ENCODE measurements at regions not wholly inside any gene's neighbourhood (a gene's known extent, or its start where the extent isn't known, plus 50 kb on each side); places are given as distances from the start of the nearest gene placed in this dataset.

- DNase-seq (ENCODE audit: low read depth), result no peak
Observed at GRCh38 chr20:63128367-63128766, 87.6 kb downstream of the YTHDF1 start.

GRCh38 chr20:63127700-63128364 lies 88.1 kb downstream of the YTHDF1 start:
- no peak for DNase-seq (ENCODE audit: low read depth)

- no peak for DNase-seq (ENCODE audit: low read depth)
Observed at GRCh38 chr20:63126876-63127699, 88.8 kb downstream of the YTHDF1 start.

- no peak for DNase-seq (ENCODE audit: low read depth)
Observed at GRCh38 chr20:63125838-63126601, 89.9 kb downstream of the YTHDF1 start.

GRCh38 chr20:63125581-63125837 lies 90.4 kb downstream of the YTHDF1 start:
- DNase-seq (ENCODE audit: low read depth), result no peak

GRCh38 chr20:63124782-63125580 lies 91.0 kb downstream of the YTHDF1 start:
- DNase-seq (ENCODE audit: low read depth), result no peak

- peak; percentile 68 for DNase-seq (ENCODE audit: low read depth)
Observed at GRCh38 chr20:63124092-63124781, 91.7 kb downstream of the YTHDF1 start.

GRCh38 chr20:63123331-63123741 lies 92.6 kb downstream of the YTHDF1 start:
- DNase-seq (ENCODE audit: low read depth), result no peak

- no peak for DNase-seq (ENCODE audit: low read depth)
Observed at GRCh38 chr20:63122626-63123025, 93.3 kb downstream of the YTHDF1 start.

GRCh38 chr20:63121749-63122405 lies 94.1 kb downstream of the YTHDF1 start:
- no peak for DNase-seq (ENCODE audit: low read depth)

GRCh38 chr20:63121246-63121645 lies 94.7 kb downstream of the YTHDF1 start:
- DNase-seq (ENCODE audit: low read depth), result no peak

- DNase-seq (ENCODE audit: low read depth), result no peak
Observed at GRCh38 chr20:63120808-63121090, 95.2 kb downstream of the YTHDF1 start.

GRCh38 chr20:63119963-63120807 lies 95.7 kb downstream of the YTHDF1 start:
- no peak for DNase-seq (ENCODE audit: low read depth)

- no peak for DNase-seq (ENCODE audit: low read depth)
Observed at GRCh38 chr20:63119121-63119962, 96.6 kb downstream of the YTHDF1 start.

- DNase-seq (ENCODE audit: low read depth), result no peak
Observed at GRCh38 chr20:63118303-63119120, 97.4 kb downstream of the YTHDF1 start.

GRCh38 chr20:63117661-63118302 lies 98.1 kb downstream of the YTHDF1 start:
- no peak for DNase-seq (ENCODE audit: low read depth)

GRCh38 chr20:63117151-63117550 lies 98.8 kb downstream of the YTHDF1 start:
- no peak for DNase-seq (ENCODE audit: low read depth)
